Muscle layer of colon (tissue), 2 donors: ENCODE measurements at regions not wholly inside any gene's neighbourhood (a gene's known extent, or its start where the extent isn't known, plus 50 kb on each side); places are given as distances from the start of the nearest gene placed in this dataset.

ENCODE experiments used
- H3K27ac ChIP-seq: one replicate; pipeline ENCODE4 v1.7.0; 2013; ENCODE audit warnings: low read depth, mild to moderate bottlenecking, low read length, moderate library complexity
- H3K27me3 ChIP-seq, 2 donors: one replicate each; pipeline ENCODE4 v1.7.0; 2013; ENCODE audit warnings: low read length in 2 of 2, mild to moderate bottlenecking in 2 of 2; ENCODE audit not compliant: insufficient read depth in 2 of 2, control insufficient read depth in 1 of 2
- H3K36me3 ChIP-seq: one replicate; pipeline ENCODE4 v1.7.0; 2013; ENCODE audit warnings: mild to moderate bottlenecking, low read length; ENCODE audit not compliant: insufficient read depth
- H3K4me1 ChIP-seq: one replicate; pipeline ENCODE4 v1.7.0; 2013; ENCODE audit warnings: mild to moderate bottlenecking, low read length; ENCODE audit not compliant: insufficient read depth
- H3K4me3 ChIP-seq, 2 donors: one replicate each; pipeline ENCODE4 v1.7.0; 2013; ENCODE audit warnings: low read length in 2 of 2, low read depth in 1 of 2, mild to moderate bottlenecking in 1 of 2, moderate library complexity in 1 of 2
- H3K9ac ChIP-seq: one replicate; pipeline ENCODE4 v1.7.0; 2013; ENCODE audit warnings: low read length
- H3K9me3 ChIP-seq: one replicate; pipeline ENCODE4 v1.7.0; 2013; ENCODE audit warnings: mild to moderate bottlenecking, low read length
- donor health status: abdominal sarcoma.
- donor health status: Adenocarcinoma of cecum.

DNA sequence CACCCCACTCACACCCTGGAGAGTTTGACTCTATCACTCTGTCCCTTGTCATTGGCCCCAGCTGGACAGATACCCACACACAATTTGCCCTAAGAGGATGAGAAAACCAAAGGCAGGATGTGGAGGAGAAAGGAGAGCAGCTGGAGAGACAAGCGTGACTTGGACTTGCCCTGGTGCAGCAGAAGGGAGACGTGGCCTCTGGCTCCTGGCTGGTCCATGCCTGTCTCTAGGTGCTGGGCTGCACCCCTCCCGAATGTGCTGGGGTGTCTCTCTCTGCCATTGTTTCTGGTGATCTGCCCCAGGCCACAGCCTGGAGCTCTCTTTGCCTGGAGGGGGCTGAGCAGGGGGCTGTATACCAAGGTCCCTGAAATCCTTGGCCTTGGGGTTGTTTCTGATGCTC, 88.7 kb upstream of the HDAC4 start:
- Histone ChIP-seq H3K4me3 (no peak overlapping the region), H3K36me3 (no peaks in the 10 kb centered on the region), H3K9me3 (no peaks in the 10 kb centered on the region), H3K4me1 (no peaks in the 10 kb centered on the region), H3K9ac (no peak overlapping the region), H3K27ac (no peak overlapping the region), H3K27me3 (no peaks in the 10 kb centered on the region)

DNA sequence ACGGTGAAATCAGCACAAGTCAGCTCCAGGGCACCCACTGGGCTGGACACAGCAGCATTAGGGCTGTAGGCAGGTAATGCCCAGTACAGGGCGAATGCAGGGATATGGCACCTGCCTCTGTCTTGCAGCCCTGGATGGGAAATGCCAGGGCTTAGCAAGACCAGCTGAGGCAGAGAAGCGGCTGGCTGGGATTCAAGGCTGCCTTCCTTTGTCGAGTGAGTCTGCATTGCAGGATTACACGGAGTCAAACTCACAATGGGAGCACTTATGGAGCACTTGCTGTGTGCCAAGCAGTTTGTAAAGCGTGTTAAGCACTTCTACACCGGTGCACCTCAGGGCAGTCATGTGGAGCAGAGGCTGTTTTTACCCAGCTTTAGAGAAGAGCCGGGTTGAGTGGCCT, 87.3 kb upstream of the HDAC4 start:
- Histone ChIP-seq H3K36me3 (no peaks in the 10 kb centered on the region), H3K4me3 (no peak overlapping the region), H3K27me3 (no peaks in the 10 kb centered on the region), H3K9me3 (no peaks in the 10 kb centered on the region), H3K27ac (no peak overlapping the region), H3K9ac (no peak overlapping the region), H3K4me1 (no peaks in the 10 kb centered on the region)

DNA sequence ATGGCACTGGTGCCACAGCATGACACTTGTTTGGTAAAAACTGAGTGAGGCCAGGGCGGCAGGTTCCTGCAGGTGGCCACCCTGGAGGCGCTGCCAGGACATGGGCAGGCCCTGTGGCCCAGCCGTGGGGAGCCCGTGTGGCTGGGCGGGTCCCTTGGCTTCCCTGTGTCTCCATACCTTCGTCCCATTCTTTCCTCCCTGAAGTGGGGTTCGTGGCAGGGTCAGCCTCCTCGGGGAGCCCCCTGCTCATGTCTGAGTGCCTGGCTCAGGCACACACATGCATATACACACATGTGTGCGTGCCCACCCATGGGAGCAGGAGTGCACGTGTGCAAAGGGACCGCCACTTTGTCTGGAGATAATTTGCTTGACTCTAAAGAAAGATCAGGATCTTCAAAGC, 86.5 kb upstream of the HDAC4 start:
- H3K4me1 ChIP-seq, result no peaks in the 10 kb centered on the region
- H3K27me3 ChIP-seq, result no peaks in the 10 kb centered on the region

DNA sequence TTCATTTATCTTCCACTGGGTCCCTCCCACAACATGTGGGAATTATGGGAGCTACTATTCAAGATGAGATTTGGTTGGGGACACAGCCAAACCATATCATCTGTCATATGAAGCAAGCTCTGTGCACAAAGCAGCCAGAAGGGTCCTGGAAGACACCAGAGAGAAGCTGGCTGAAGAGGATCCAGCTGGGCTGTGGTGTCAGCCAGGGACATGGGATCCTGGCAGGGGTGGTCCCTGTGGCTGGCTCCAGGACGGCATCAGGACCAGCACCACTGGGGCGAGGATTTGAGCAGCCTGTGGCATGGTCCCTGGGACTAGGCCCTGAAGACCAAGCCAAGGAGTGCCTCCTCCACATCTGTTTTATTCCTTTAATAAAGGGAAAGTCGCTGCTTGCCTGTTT, 84.8 kb upstream of the HDAC4 start:
- Histone ChIP-seq H3K4me3 (no peak overlapping the region), H3K27ac (no peak overlapping the region), H3K27me3 (no peaks in the 10 kb centered on the region), H3K4me1 (no peaks in the 10 kb centered on the region), H3K36me3 (no peaks in the 10 kb centered on the region), H3K9ac (no peak overlapping the region), H3K9me3 (no peaks in the 10 kb centered on the region)

More for the DNA sequence above, 86.5 kb upstream of the HDAC4 start:
- Histone ChIP-seq H3K4me3 (no peak overlapping the region), H3K27ac (no peak overlapping the region), H3K36me3 (no peaks in the 10 kb centered on the region), H3K9me3 (no peaks in the 10 kb centered on the region), H3K9ac (no peak overlapping the region)

DNA sequence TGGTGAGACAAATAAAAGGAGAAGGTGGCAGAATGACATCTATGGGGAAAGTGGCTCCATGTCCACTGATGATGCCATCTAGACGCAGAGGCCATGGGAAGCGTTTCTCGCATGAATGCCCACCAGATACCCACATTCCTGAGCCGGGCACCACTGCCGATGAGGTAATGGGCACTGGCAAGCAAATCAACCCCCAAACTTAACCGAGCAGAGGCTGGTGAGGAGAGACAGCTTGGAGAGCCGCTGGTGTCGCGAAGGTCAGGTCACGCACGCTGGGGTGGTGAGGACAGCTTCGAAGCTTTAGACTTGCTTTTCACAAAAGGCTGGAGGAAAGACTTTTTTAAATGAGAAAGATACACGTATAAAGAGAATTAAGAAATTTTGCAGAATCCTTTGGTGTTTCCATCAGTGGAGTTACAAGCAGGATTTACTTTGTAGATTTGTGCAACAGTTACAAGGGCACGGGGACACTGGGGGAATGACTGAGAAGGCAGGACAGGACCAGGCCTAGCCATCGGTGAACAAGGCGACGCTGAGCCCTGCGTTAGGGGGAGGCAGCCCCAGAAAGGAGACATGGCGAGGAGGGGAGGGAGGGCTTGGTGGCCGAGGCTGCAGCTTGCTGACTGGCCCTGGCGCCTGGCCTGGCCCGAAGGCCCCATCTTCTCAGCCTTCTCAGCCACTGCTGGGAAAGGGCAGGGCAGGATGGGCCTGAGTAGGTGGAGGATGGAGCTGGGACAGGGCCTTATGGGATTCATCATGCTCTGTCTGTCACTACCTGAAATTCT, 83.9 kb upstream of the HDAC4 start:
- Histone ChIP-seq H3K9ac (no peak overlapping the region), H3K27ac (no peak overlapping the region), H3K9me3 (no peaks in the 10 kb centered on the region), H3K4me3 (no peak overlapping the region), H3K36me3 (no peaks in the 10 kb centered on the region), H3K27me3 (no peaks in the 10 kb centered on the region), H3K4me1 (no peaks in the 10 kb centered on the region)

DNA sequence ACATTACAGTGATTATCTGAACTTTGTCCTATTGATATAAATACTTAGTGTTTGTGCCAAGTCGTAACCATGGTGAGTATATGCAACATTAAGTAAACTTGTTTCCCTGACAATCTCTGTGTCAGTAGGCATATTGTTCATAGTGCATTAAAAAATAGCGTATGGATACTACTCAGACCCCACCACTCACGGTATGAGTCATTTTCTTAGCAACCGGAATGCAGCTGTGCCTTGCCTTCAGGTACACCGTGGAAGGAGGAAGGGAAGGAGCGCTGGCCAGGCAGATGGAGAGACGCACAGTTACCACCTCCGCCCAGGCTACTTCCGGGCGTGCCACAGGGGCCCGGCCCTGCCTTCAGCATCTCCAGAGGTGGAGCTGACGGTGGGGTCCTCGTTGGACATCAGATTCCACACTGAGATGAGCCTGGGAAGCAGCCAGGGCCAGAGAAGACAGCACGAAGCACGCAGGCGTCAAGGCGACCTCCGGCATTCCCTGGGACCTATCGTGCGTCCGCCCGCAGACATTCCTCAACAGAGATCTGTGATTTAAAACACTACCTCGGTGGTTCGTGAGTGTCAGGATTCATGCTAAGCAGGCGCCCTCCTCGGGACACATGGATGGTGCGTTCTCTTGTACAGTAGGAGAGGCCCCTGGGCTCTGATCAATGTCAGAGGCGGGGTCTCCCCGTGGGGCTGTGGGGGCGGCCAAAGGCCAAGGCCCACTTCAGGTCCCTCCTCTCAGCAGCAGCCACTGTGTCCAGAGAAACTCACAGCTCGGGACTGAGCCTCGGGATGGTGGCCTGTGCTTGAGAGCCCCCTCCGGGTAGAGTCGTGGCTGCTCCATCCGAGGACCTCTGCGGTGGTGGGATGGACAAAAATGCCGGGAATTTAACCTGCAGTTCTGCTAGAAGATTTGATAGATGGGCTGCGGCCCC, 82.2 kb upstream of the HDAC4 start:
- no peaks in the 10 kb centered on the region for H3K36me3 ChIP-seq
- H3K9me3 ChIP-seq, result no peaks in the 10 kb centered on the region
- no peaks in the 10 kb centered on the region for H3K27me3 ChIP-seq
- no peak overlapping the region for H3K9ac ChIP-seq
- H3K27ac ChIP-seq, result no peak overlapping the region
- H3K4me3 ChIP-seq, result no peak overlapping the region
- no peaks in the 10 kb centered on the region for H3K4me1 ChIP-seq

DNA sequence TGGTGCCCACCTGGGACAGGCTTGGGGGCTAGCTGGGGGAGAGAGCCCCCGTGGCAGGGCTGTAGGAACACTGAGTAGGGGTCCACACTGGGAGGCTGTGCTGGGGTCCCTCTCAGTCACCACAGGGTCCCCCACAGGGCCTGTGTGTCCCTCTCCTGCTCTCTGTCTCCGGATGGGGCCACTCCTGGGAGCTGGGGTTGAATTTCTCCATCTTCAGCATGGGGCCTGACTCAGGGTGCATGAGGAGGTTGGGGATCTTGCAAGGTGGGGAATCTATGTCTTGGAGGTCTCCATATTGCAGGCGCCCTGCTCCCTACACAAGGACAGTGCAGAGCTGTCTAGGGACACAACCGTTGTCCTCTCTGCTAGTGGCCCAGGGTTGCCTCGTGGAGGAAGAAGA, 78.7 kb upstream of the HDAC4 start:
- no peak overlapping the region for H3K4me3 ChIP-seq
- H3K4me1 ChIP-seq, result no peaks in the 10 kb centered on the region
- H3K9me3 ChIP-seq, result no peaks in the 10 kb centered on the region
- no peak overlapping the region for H3K27ac ChIP-seq
- no peaks in the 10 kb centered on the region for H3K27me3 ChIP-seq
- H3K9ac ChIP-seq, result no peak overlapping the region
- no peaks in the 10 kb centered on the region for H3K36me3 ChIP-seq

DNA sequence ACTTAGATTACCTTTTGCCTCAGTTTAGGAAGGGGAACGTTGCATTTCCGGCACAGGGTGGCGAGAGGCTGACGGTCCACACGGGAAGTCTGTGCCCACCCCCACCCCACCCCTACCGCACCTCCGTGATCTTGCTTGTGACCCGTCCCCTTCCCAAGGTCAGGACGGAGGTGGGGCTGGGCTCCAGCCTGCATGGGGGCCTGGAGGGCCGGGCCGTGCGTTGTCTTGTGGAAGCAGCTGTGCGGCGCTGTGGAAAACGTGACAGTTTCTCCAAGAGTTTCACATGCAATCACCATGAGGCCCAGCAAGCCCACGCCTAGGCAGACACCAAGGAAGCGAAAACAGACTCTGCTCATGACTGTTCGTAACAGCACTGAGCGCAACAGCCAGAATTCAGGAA, 76.8 kb upstream of the HDAC4 start:
- Histone ChIP-seq H3K36me3 (no peaks in the 10 kb centered on the region), H3K4me3 (no peak overlapping the region), H3K4me1 (no peaks in the 10 kb centered on the region)

DNA sequence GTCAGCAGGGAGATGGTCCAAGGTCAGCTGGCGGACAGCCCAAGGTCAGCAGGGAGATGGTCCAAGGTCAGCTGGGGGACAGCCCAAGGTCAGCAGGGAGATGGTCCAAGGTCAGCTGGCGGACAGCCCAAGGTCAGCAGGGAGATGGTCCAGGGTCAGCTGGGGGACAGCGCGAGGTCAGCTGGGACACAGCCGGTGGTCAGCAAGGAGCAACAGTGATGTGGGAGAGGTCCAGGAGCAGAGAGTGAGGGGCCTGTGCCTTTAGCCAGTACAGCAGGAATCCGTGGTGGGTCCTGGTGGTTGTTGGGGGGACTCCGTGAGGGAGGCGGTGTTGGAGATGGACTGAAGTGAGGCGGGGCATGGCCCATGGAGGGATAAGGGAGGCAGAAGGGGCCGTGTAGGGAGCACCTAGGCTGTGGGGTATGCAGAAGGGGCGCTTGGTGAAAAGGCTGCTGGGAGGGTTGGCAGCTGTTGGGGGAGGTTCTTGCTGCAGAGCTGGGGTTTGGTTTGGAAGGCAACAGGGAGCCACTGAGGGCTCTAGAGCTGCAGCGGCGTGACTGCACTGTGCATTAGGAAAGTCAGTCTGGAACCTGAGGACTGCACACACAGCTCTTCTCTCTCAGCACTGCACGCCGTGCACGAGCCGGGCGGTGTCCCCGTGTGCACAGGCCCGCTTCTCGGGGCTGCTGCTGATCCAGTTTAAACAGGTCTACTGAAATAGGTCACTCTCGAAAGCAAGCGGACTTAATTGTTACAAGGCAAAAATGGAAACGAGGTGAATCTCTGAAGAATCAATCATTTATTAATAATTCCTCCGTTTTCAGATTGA, 76.2 kb upstream of the HDAC4 start:
- no peak overlapping the region for H3K9ac ChIP-seq
- no peak overlapping the region for H3K27ac ChIP-seq
- H3K4me3 ChIP-seq, result no peak overlapping the region
- no peaks in the 10 kb centered on the region for H3K36me3 ChIP-seq
- H3K4me1 ChIP-seq, result no peaks in the 10 kb centered on the region
- no peaks in the 10 kb centered on the region for H3K27me3 ChIP-seq
- H3K9me3 ChIP-seq, result no peaks in the 10 kb centered on the region

More for the DNA sequence above, 76.8 kb upstream of the HDAC4 start:
- no peaks in the 10 kb centered on the region for H3K9me3 ChIP-seq
- no peak overlapping the region for H3K27ac ChIP-seq
- no peaks in the 10 kb centered on the region for H3K27me3 ChIP-seq
- no peak overlapping the region for H3K9ac ChIP-seq

DNA sequence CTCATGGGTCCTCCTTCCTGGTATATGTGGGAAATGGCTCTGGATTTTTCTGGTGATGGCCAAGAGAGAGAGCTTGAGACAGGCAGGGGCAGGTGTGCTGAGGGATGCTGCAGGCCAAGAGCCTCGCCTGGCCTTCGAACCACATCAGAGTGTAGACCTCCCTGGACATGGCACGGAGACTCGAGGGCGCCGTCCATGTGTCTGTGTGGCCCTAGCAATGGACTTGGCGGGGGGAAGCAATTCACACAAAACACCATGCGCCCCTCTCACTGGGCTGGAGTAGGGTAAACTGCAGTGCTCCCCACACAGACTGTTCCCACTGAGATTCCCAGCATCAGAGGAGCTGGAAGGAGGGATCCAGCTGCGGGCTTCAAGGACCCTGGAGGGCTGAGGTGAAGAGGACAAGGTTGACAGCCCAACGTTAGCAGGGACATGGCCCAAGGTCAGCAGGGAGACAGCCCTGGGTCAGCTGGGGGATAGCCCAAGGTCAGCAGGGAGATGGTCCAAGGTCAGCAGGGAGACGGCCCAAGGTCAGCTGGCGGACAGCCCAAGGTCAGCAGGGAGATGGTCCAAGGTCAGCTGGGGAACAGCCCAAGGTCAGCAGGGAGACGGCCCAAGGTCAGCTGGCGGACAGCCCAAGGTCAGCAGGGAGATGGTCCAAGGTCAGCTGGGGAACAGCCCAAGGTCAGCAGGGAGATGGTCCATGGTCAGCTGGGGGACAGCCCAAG, 75.4 kb upstream of the HDAC4 start:
- H3K4me1 ChIP-seq, result no peaks in the 10 kb centered on the region
- H3K9ac ChIP-seq, result no peak overlapping the region
- no peaks in the 10 kb centered on the region for H3K9me3 ChIP-seq
- no peaks in the 10 kb centered on the region for H3K27me3 ChIP-seq
- no peaks in the 10 kb centered on the region for H3K36me3 ChIP-seq
- no peak overlapping the region for H3K4me3 ChIP-seq
- no peak overlapping the region for H3K27ac ChIP-seq
